Ureter (tissue), 1 donor: ENCODE measurements at regions not wholly inside any gene's neighbourhood (a gene's known extent, or its start where the extent isn't known, plus 50 kb on each side); places are given as distances from the start of the nearest gene placed in this dataset.
"Not testable (repeated sequence)": the region's sequence is repeated elsewhere in the genome, so short reads cannot be mapped to it uniquely, and the experiment has no call there.

Source experiments
- DNase-seq: peaks from one replicate; pipeline ENCODE4 v3.0.0-alpha.2; 2020; ENCODE audit warnings: low spot score
- donor health status: DM: yes; HTN: yes; CAD: no.

GRCh38 chr13:62119739-62120700 is 704.4 kb upstream of the PCDH20 start:
- DNase-seq: no peak

- no peak for DNase-seq
Observed at GRCh38 chr13:62115831-62116230, 700.2 kb upstream of the PCDH20 start.

GRCh38 chr13:62113179-62113578 is 697.5 kb upstream of the PCDH20 start:
- DNase-seq: no peak

GRCh38 chr13:62110079-62110478 is 694.4 kb upstream of the PCDH20 start:
- DNase-seq: no peak

- DNase-seq: not testable (repeated sequence)
Observed at GRCh38 chr13:62104136-62104535, 688.5 kb upstream of the PCDH20 start.

GRCh38 chr13:62096652-62097051 is 681.0 kb upstream of the PCDH20 start:
- no peak for DNase-seq

- DNase-seq: no peak
Observed at GRCh38 chr13:62094932-62095331, 679.3 kb upstream of the PCDH20 start.

GRCh38 chr13:62093984-62094780 is 678.5 kb upstream of the PCDH20 start:
- no peak for DNase-seq

GRCh38 chr13:62092949-62093348 is 677.3 kb upstream of the PCDH20 start:
- DNase-seq: no peak

- no peak for DNase-seq
Observed at GRCh38 chr13:62092536-62092935, 676.9 kb upstream of the PCDH20 start.

GRCh38 chr13:62088165-62088564 is 672.5 kb upstream of the PCDH20 start:
- DNase-seq: no peak

- no peak for DNase-seq
Observed at GRCh38 chr13:62087124-62087523, 671.5 kb upstream of the PCDH20 start.

- DNase-seq: no peak
Observed at GRCh38 chr13:62085337-62086229, 669.9 kb upstream of the PCDH20 start.

GRCh38 chr13:62084728-62085127 is 669.1 kb upstream of the PCDH20 start:
- no peak for DNase-seq

- DNase-seq: no peak
Observed at GRCh38 chr13:62067821-62068220, 652.2 kb upstream of the PCDH20 start.

- no peak for DNase-seq
Observed at GRCh38 chr13:62065016-62065415, 649.4 kb upstream of the PCDH20 start.

GRCh38 chr13:62061751-62062150 is 646.1 kb upstream of the PCDH20 start:
- DNase-seq: no peak

GRCh38 chr13:62060570-62060969 is 644.9 kb upstream of the PCDH20 start:
- no peak for DNase-seq

GRCh38 chr13:62057286-62057685 is 641.6 kb upstream of the PCDH20 start:
- DNase-seq: no peak

- DNase-seq: no peak
Observed at GRCh38 chr13:62049992-62050391, 634.3 kb upstream of the PCDH20 start.

- DNase-seq: no peak
Observed at GRCh38 chr13:62046512-62046911, 630.9 kb upstream of the PCDH20 start.

- no peak for DNase-seq
Observed at GRCh38 chr13:62043600-62043999, 628.0 kb upstream of the PCDH20 start.
